ENCODE measurements at regions not wholly inside any gene's neighbourhood (a gene's known extent, or its start where the extent isn't known, plus 50 kb on each side); places are given as distances from the start of the nearest gene placed in this dataset.
"Not testable (repeated sequence)": the region's sequence is repeated elsewhere in the genome, so short reads cannot be mapped to it uniquely, and the experiment has no call there.

- no peak for DNase-seq
These were observed 1668.0 kb upstream of the C9orf72 start for GRCh38 chr9:29241320-29241719.

GRCh38 chr9:29245351-29245750 is 1672.1 kb upstream of the C9orf72 start:
- no peak for DNase-seq

GRCh38 chr9:29270400-29270799 is 1697.1 kb upstream of the C9orf72 start:
- DNase-seq: not testable (repeated sequence)

GRCh38 chr9:29282121-29282520 is 1708.8 kb upstream of the C9orf72 start:
- no peak for DNase-seq

- DNase-seq: no peak
These were observed 1712.5 kb upstream of the C9orf72 start for GRCh38 chr9:29285818-29286217.

- no peak for DNase-seq
These were observed 1716.1 kb upstream of the C9orf72 start for GRCh38 chr9:29289365-29289764.

- DNase-seq: no peak
These were observed 1717.2 kb upstream of the C9orf72 start for GRCh38 chr9:29290516-29290915.

GRCh38 chr9:29297592-29297991 is 1724.3 kb upstream of the C9orf72 start:
- DNase-seq: no peak

GRCh38 chr9:29311221-29311620 is 1737.9 kb upstream of the C9orf72 start:
- no peak for DNase-seq

GRCh38 chr9:29312327-29312726 is 1739.0 kb upstream of the C9orf72 start:
- no peak for DNase-seq

- DNase-seq: no peak
These were observed 1746.6 kb upstream of the C9orf72 start for GRCh38 chr9:29319736-29320513.

GRCh38 chr9:29322240-29322639 is 1749.0 kb upstream of the C9orf72 start:
- no peak for DNase-seq

- no peak for DNase-seq
These were observed 1752.6 kb upstream of the C9orf72 start for GRCh38 chr9:29325894-29326293.

- DNase-seq: no peak
These were observed 1759.5 kb upstream of the C9orf72 start for GRCh38 chr9:29332789-29333188.

- DNase-seq: no peak
These were observed 1763.0 kb upstream of the C9orf72 start for GRCh38 chr9:29336281-29336680.

- DNase-seq: no peak
These were observed 1766.1 kb upstream of the C9orf72 start for GRCh38 chr9:29339387-29339786.

GRCh38 chr9:29348999-29349398 is 1775.7 kb upstream of the C9orf72 start:
- DNase-seq: no peak

- DNase-seq: no peak
These were observed 1816.1 kb upstream of the C9orf72 start for GRCh38 chr9:29389421-29389820.

- DNase-seq: no peak
These were observed 1817.6 kb upstream of the C9orf72 start for GRCh38 chr9:29390859-29391258.

- DNase-seq: no peak
These were observed 1819.8 kb upstream of the C9orf72 start for GRCh38 chr9:29393064-29393463.

GRCh38 chr9:29394855-29395254 is 1821.6 kb upstream of the C9orf72 start:
- no peak for DNase-seq

- DNase-seq: no peak
These were observed 1823.9 kb upstream of the C9orf72 start for GRCh38 chr9:29397148-29397547.

GRCh38 chr9:29416204-29416603 is 1842.9 kb upstream of the C9orf72 start:
- DNase-seq: no peak

- no peak for DNase-seq
These were observed 1849.2 kb upstream of the C9orf72 start for GRCh38 chr9:29422438-29422837.

GRCh38 chr9:29432191-29432590 is 1858.9 kb upstream of the C9orf72 start:
- DNase-seq: no peak

Data from tongue (tissue), 1 donor.